RWPE1 (cell line): ENCODE measurements at regions not wholly inside any gene's neighbourhood (a gene's known extent, or its start where the extent isn't known, plus 50 kb on each side); places are given as distances from the start of the nearest gene placed in this dataset.

Experiments
- CTCF ChIA-PET: fragments of 350-600 bp; sonication (Branson Sonifier 250); formaldehyde crosslinking; extraction: SDS; loops from one replicate; lab custom pipeline; 2021; lab: Yijun Ruan, JAX
- POLR2A ChIA-PET: fragments of 400-600 bp; formaldehyde crosslinking; extraction: SDS; loops from one replicate; lab custom pipeline; 2020; ENCODE audit warnings: antibody characterized with exemption; ENCODE audit not compliant: low non-redundant PET; lab: Yijun Ruan, JAX
- DNase-seq: peaks from one replicate; pipeline ENCODE4 v3.0.0; 2012; ENCODE audit warnings: low spot score
- H3K27ac ChIP-seq: fragments of 450-650 bp; 2 replicates; pipeline ENCODE4 v1.5.1; 2017
- TF ChIP-seq, protein P1 (sequence below): fragments of 450-650 bp; conservative IDR thresholded peaks from 2 replicates; pipeline ENCODE4 v1.5.1; 2017; ENCODE audit warnings: low read depth, mild to moderate bottlenecking

DNA sequence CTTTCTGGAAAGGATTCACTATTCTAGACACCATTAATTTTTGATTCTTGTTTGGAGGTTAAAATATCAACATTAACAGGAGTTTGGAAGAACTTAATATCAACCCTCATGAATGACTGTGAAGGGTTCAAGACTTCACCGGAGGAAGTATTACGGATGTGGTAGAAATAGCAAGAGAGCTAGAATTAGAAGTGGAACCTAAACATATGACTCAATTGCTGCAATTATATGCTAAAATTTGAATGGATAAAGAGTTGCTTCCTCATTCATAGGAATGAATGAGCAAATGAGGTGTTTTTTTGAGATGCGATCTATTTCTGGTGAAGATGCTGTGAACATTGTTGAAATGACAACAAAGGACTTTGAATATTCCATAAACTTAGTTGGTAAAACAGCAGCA, 77.9 kb upstream of the TNFSF4 start:
- ChIA-PET POLR2A (no interaction called here), CTCF (no interaction called here)
- DNase-seq, result no peak
- no peak overlapping the region for H3K27ac ChIP-seq
- TF ChIP-seq, protein P1, sequence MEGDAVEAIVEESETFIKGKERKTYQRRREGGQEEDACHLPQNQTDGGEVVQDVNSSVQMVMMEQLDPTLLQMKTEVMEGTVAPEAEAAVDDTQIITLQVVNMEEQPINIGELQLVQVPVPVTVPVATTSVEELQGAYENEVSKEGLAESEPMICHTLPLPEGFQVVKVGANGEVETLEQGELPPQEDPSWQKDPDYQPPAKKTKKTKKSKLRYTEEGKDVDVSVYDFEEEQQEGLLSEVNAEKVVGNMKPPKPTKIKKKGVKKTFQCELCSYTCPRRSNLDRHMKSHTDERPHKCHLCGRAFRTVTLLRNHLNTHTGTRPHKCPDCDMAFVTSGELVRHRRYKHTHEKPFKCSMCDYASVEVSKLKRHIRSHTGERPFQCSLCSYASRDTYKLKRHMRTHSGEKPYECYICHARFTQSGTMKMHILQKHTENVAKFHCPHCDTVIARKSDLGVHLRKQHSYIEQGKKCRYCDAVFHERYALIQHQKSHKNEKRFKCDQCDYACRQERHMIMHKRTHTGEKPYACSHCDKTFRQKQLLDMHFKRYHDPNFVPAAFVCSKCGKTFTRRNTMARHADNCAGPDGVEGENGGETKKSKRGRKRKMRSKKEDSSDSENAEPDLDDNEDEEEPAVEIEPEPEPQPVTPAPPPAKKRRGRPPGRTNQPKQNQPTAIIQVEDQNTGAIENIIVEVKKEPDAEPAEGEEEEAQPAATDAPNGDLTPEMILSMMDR, result no peak

GRCh38 chr1:173287785-173288184, 80.7 kb upstream of the TNFSF4 start:
- POLR2A ChIA-PET, result no interaction called here
- CTCF ChIA-PET, result interaction anchor here (0.7 kb wide), 1 partner anchor 886 kb away, joined by 4 read pairs; no protein-coding TSS in a partner anchor
- no peak overlapping the region for H3K27ac ChIP-seq
- DNase-seq, result no peak
- TF ChIP-seq, protein P1, result no peak

DNA sequence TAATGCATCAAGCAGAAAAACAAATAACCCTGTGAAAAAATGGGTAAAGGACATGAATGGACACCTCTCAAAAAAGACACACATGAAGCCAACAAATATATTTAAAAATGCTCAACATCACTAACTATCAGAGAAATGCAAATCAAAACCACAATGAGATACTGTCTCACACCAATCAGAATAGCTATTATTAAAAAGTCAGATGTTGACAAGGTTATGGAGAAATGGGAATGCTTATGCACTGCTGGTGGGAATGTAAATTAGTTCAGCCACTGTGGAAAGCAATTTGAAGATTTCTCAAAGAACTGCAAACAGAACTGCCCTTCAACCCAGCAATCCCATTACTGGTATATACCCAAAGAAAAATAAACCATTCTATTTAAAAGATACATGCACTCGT, 86.6 kb upstream of the TNFSF4 start:
- DNase-seq, result no peak
- CTCF ChIA-PET, result no interaction called here
- H3K27ac ChIP-seq, result no peak overlapping the region
- TF ChIP-seq, protein P1, result no peak
- POLR2A ChIA-PET, result no interaction called here

GRCh38 chr1:173294843-173295242, 87.7 kb upstream of the TNFSF4 start:
- POLR2A ChIA-PET, result no interaction called here
- H3K27ac ChIP-seq, result no peak overlapping the region
- TF ChIP-seq, protein P1, result no peak
- DNase-seq, result no peak
- CTCF ChIA-PET, result interaction anchor here (0.5 kb wide), 1 partner anchor 553 kb away, joined by 6 read pairs; no protein-coding TSS in a partner anchor

- no peak overlapping the region for H3K27ac ChIP-seq
- no peak for DNase-seq
- TF ChIP-seq, protein P1, result no peak
- POLR2A ChIA-PET, result no interaction called here
- CTCF ChIA-PET, result interaction anchor here (0.5 kb wide), 1 partner anchor 553 kb away, joined by 6 read pairs; no protein-coding TSS in a partner anchor
Measured at GRCh38 chr1:173295391-173295790, 88.3 kb upstream of the TNFSF4 start.

GRCh38 chr1:173295995-173296394, 88.9 kb upstream of the TNFSF4 start:
- CTCF ChIA-PET, result no interaction called here
- no peak for DNase-seq
- no peak overlapping the region for H3K27ac ChIP-seq
- TF ChIP-seq, protein P1, result no peak
- POLR2A ChIA-PET, result no interaction called here
